ENCODE measurements at regions not wholly inside any gene's neighbourhood (a gene's known extent, or its start where the extent isn't known, plus 50 kb on each side); places are given as distances from the start of the nearest gene placed in this dataset.

GRCh38 chr2:12804091-12804856, 87.5 kb downstream of the TRIB2 start:
- WGBS, 2 donors (ENCODE audit: extremely low coverage in 2 of 2, insufficient read length in 2 of 2, insufficient replicate concordance in 1 of 2): no CpG with 5 or more reads among the region's 2 CpGs
- no peaks in the 10 kb centered on the region for H3K79me1 ChIP-seq (ENCODE audit: low read depth, low read length)
- H2BK12ac ChIP-seq (ENCODE audit: low read length): no peak overlapping the region

GRCh38 chr2:12805033-12805432, 88.3 kb downstream of the TRIB2 start:
- Histone ChIP-seq H4K91ac (ENCODE audit: low read depth, low read length, poor library complexity) (no peak overlapping the region), H3K9me3 (replicated peaks in 1 of 2; ENCODE audit: control insufficient read depth in 2 of 2, insufficient read depth in 1 of 2, low read depth in 1 of 2, low read length in 2 of 2) (peaks cover 4 to 21% of the 10 kb centered on the region in 2 donors), H3K4me2 (ENCODE audit: insufficient read depth, low read length, poor library complexity, severe bottlenecking) (no peak overlapping the region), H3K18ac (ENCODE audit: low read length) (no peak overlapping the region), H2BK5ac (ENCODE audit: low read length) (no peak overlapping the region), H2BK12ac (ENCODE audit: low read length) (no peak overlapping the region), H3K4me1 (ENCODE audit: control insufficient read depth in 2 of 2, insufficient read depth in 1 of 2, low read depth in 1 of 2, low read length in 2 of 2) (peaks cover 0 to 2% of the 10 kb centered on the region in 2 donors), H2BK15ac (ENCODE audit: low read length) (no peak overlapping the region), H3K27me3 (ENCODE audit: control insufficient read depth in 3 of 3, insufficient read depth in 3 of 3, low read depth in 1 of 3, low read length in 3 of 3) (no peaks in the 10 kb centered on the region), H3K27ac (replicated peaks; ENCODE audit: low read length) (no peak overlapping the region), H3K9ac (ENCODE audit: low read depth, low read length, poor library complexity) (no peak overlapping the region), H3K14ac (ENCODE audit: low read length) (no peak overlapping the region), H3K79me1 (ENCODE audit: low read depth, low read length) (no peaks in the 10 kb centered on the region), H4K8ac (ENCODE audit: low read depth, low read length) (no peak overlapping the region), H2AK5ac (ENCODE audit: low read depth, low read length) (no peak overlapping the region), H3K4ac (ENCODE audit: low read length) (no peak overlapping the region), H3K23ac (ENCODE audit: low read depth, low read length, poor library complexity) (no peak overlapping the region), H3K4me3 (ENCODE audit: low read length in 2 of 2) (no peak overlapping the region), H2AFZ (ENCODE audit: low read length) (no peak overlapping the region), H3K36me3 (replicated peaks in 1 of 2; ENCODE audit: control insufficient read depth in 2 of 2, insufficient read depth in 2 of 2, low read length in 2 of 2) (no peaks in the 10 kb centered on the region), H2BK120ac (ENCODE audit: low read depth, low read length) (no peak overlapping the region)
- DNase-seq (ENCODE audit: low spot score): no peak

More at GRCh38 chr2:12804091-12804856, 87.5 kb downstream of the TRIB2 start:
- no peak overlapping the region for H2BK5ac ChIP-seq (ENCODE audit: low read length)
- H4K91ac ChIP-seq (ENCODE audit: low read depth, low read length, poor library complexity): no peak overlapping the region
- no peak overlapping the region for H2AK5ac ChIP-seq (ENCODE audit: low read depth, low read length)
- H3K36me3 ChIP-seq (replicated peaks in 1 of 2; ENCODE audit: control insufficient read depth in 2 of 2, insufficient read depth in 2 of 2, low read length in 2 of 2): no peaks in the 10 kb centered on the region
- DNase-seq (ENCODE audit: low spot score): no peak
- H3K27ac ChIP-seq (replicated peaks; ENCODE audit: low read length): no peak overlapping the region
- no peak overlapping the region for H3K4me2 ChIP-seq (ENCODE audit: insufficient read depth, low read length, poor library complexity, severe bottlenecking)
- no peak overlapping the region for H2BK120ac ChIP-seq (ENCODE audit: low read depth, low read length)
- no peak overlapping the region for H3K14ac ChIP-seq (ENCODE audit: low read length)
- no peaks in the 10 kb centered on the region for H3K27me3 ChIP-seq (ENCODE audit: control insufficient read depth in 3 of 3, insufficient read depth in 3 of 3, low read depth in 1 of 3, low read length in 3 of 3)
- no peak overlapping the region for H3K4ac ChIP-seq (ENCODE audit: low read length)
- H2AFZ ChIP-seq (ENCODE audit: low read length): no peak overlapping the region
- H3K23ac ChIP-seq (ENCODE audit: low read depth, low read length, poor library complexity): no peak overlapping the region
- H3K4me1 ChIP-seq (ENCODE audit: control insufficient read depth in 2 of 2, insufficient read depth in 1 of 2, low read depth in 1 of 2, low read length in 2 of 2): peaks cover 0 to 2% of the 10 kb centered on the region in 2 donors
- no peak overlapping the region for H3K4me3 ChIP-seq (ENCODE audit: low read length in 2 of 2)
- peaks cover 4 to 21% of the 10 kb centered on the region in 2 donors for H3K9me3 ChIP-seq (replicated peaks in 1 of 2; ENCODE audit: control insufficient read depth in 2 of 2, insufficient read depth in 1 of 2, low read depth in 1 of 2, low read length in 2 of 2)
- H2BK15ac ChIP-seq (ENCODE audit: low read length): no peak overlapping the region
- H3K9ac ChIP-seq (ENCODE audit: low read depth, low read length, poor library complexity): no peak overlapping the region
- no peak overlapping the region for H4K8ac ChIP-seq (ENCODE audit: low read depth, low read length)
- H3K18ac ChIP-seq (ENCODE audit: low read length): no peak overlapping the region

GRCh38 chr2:12806549-12807242, 90.0 kb downstream of the TRIB2 start:
- DNase-seq (ENCODE audit: low spot score): no peak
- H3K9ac ChIP-seq (ENCODE audit: low read depth, low read length, poor library complexity): no peak overlapping the region
- H2BK12ac ChIP-seq (ENCODE audit: low read length): no peak overlapping the region
- no peak overlapping the region for H2BK5ac ChIP-seq (ENCODE audit: low read length)
- no peaks in the 10 kb centered on the region for H3K27me3 ChIP-seq (ENCODE audit: control insufficient read depth in 3 of 3, insufficient read depth in 3 of 3, low read depth in 1 of 3, low read length in 3 of 3)
- H3K79me1 ChIP-seq (ENCODE audit: low read depth, low read length): no peaks in the 10 kb centered on the region
- H3K9me3 ChIP-seq (replicated peaks in 1 of 2; ENCODE audit: control insufficient read depth in 2 of 2, insufficient read depth in 1 of 2, low read depth in 1 of 2, low read length in 2 of 2): peaks cover 4 to 12% of the 10 kb centered on the region in 2 donors
- peaks cover 0 to 2% of the 10 kb centered on the region in 2 donors for H3K4me1 ChIP-seq (ENCODE audit: control insufficient read depth in 2 of 2, insufficient read depth in 1 of 2, low read depth in 1 of 2, low read length in 2 of 2)
- H2BK120ac ChIP-seq (ENCODE audit: low read depth, low read length): no peak overlapping the region
- no peak overlapping the region for H3K4me2 ChIP-seq (ENCODE audit: insufficient read depth, low read length, poor library complexity, severe bottlenecking)
- no peak overlapping the region for H3K4ac ChIP-seq (ENCODE audit: low read length)
- H3K36me3 ChIP-seq (replicated peaks in 1 of 2; ENCODE audit: control insufficient read depth in 2 of 2, insufficient read depth in 2 of 2, low read length in 2 of 2): no peaks in the 10 kb centered on the region
- H3K14ac ChIP-seq (ENCODE audit: low read length): no peak overlapping the region
- no peak overlapping the region for H3K23ac ChIP-seq (ENCODE audit: low read depth, low read length, poor library complexity)
- no peak overlapping the region for H2AK5ac ChIP-seq (ENCODE audit: low read depth, low read length)
- no peak overlapping the region for H3K27ac ChIP-seq (replicated peaks; ENCODE audit: low read length)
- H3K18ac ChIP-seq (ENCODE audit: low read length): no peak overlapping the region
- no peak overlapping the region for H4K8ac ChIP-seq (ENCODE audit: low read depth, low read length)
- no peak overlapping the region for H2BK15ac ChIP-seq (ENCODE audit: low read length)
- no peak overlapping the region for H2AFZ ChIP-seq (ENCODE audit: low read length)
- H3K4me3 ChIP-seq (ENCODE audit: low read length in 2 of 2): no peak overlapping the region
- no CpG with 5 or more reads among the region's 5 CpGs for WGBS, 2 donors (ENCODE audit: extremely low coverage in 2 of 2, insufficient read length in 2 of 2, insufficient replicate concordance in 1 of 2)
- no peak overlapping the region for H4K91ac ChIP-seq (ENCODE audit: low read depth, low read length, poor library complexity)

- Histone ChIP-seq H3K18ac (ENCODE audit: low read length) (no peak overlapping the region), H3K4me3 (ENCODE audit: low read length in 2 of 2) (no peak overlapping the region), H3K9ac (ENCODE audit: low read depth, low read length, poor library complexity) (no peak overlapping the region), H2AFZ (ENCODE audit: low read length) (no peak overlapping the region), H3K9me3 (replicated peaks in 1 of 2; ENCODE audit: control insufficient read depth in 2 of 2, insufficient read depth in 1 of 2, low read depth in 1 of 2, low read length in 2 of 2) (no peaks in the 10 kb centered on the region), H3K36me3 (replicated peaks in 1 of 2; ENCODE audit: control insufficient read depth in 2 of 2, insufficient read depth in 2 of 2, low read length in 2 of 2) (no peaks in the 10 kb centered on the region), H2BK15ac (ENCODE audit: low read length) (no peak overlapping the region), H3K4ac (ENCODE audit: low read length) (no peak overlapping the region), H3K27me3 (ENCODE audit: control insufficient read depth in 3 of 3, insufficient read depth in 3 of 3, low read depth in 1 of 3, low read length in 3 of 3) (no peaks in the 10 kb centered on the region), H4K8ac (ENCODE audit: low read depth, low read length) (no peak overlapping the region), H3K79me1 (ENCODE audit: low read depth, low read length) (no peaks in the 10 kb centered on the region), H2BK12ac (ENCODE audit: low read length) (no peak overlapping the region), H3K14ac (ENCODE audit: low read length) (no peak overlapping the region), H3K4me2 (ENCODE audit: insufficient read depth, low read length, poor library complexity, severe bottlenecking) (no peak overlapping the region), H2AK5ac (ENCODE audit: low read depth, low read length) (no peak overlapping the region), H3K4me1 (ENCODE audit: control insufficient read depth in 2 of 2, insufficient read depth in 1 of 2, low read depth in 1 of 2, low read length in 2 of 2) (peaks cover 0 to 2% of the 10 kb centered on the region in 2 donors), H3K27ac (replicated peaks; ENCODE audit: low read length) (no peak overlapping the region), H4K91ac (ENCODE audit: low read depth, low read length, poor library complexity) (no peak overlapping the region), H3K23ac (ENCODE audit: low read depth, low read length, poor library complexity) (no peak overlapping the region), H2BK120ac (ENCODE audit: low read depth, low read length) (no peak overlapping the region), H2BK5ac (ENCODE audit: low read length) (no peak overlapping the region)
- no peak for DNase-seq (ENCODE audit: low spot score)
- no CpG with 5 or more reads among the region's 6 CpGs for WGBS, 2 donors (ENCODE audit: extremely low coverage in 2 of 2, insufficient read length in 2 of 2, insufficient replicate concordance in 1 of 2)
Measured at GRCh38 chr2:12807907-12808810, 91.4 kb downstream of the TRIB2 start.

Data from neuronal stem cell (in vitro differentiated cells).